Suppressor macrophage treated with lipopolysaccharide for 4 hours (primary cell): ENCODE measurements at regions not wholly inside any gene's neighbourhood (a gene's known extent, or its start where the extent isn't known, plus 50 kb on each side); places are given as distances from the start of the nearest gene placed in this dataset.

Source experiments
- DNase-seq: peaks from one replicate; pipeline ENCODE4 v3.0.0-alpha.2; 2020

DNA sequence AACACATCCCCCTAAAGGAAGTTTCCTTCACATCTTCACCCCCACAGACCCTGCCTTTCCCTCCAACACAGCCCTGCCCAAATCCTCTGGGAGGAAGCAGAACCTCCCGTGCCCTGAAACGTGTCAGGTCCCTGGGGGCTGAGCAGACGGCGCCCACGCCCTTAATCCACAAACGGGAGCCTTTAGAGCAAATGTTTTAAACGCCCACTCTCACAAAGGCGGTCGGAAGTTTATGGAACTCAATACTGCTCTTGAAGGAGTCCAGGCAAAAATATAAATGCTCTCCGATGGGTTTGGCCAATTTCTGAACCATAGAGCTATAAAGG, 237.1 kb upstream of the AFDN start:
- no peak for DNase-seq

DNA sequence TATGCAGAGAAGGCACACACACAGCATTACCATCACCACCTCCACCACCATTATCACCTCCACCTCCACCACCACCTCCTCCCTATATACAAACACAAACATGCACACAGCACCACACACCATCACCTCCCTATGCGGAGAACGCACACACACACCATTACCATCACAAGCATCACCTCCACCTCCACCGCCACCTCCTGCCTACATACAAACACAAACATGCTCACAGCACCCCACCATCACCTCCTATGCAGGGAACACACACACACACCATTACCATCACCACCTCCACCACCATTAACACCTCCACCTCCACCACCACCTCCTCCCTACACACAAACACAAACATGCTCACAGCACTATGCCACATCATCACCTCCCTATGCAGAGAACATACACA, 236.5 kb upstream of the AFDN start:
- no peak for DNase-seq
